LNCAP (cell line): ENCODE measurements at regions not wholly inside any gene's neighbourhood (a gene's known extent, or its start where the extent isn't known, plus 50 kb on each side); places are given as distances from the start of the nearest gene placed in this dataset.

Source experiments
- TF ChIP-seq, protein P1 (sequence below): fragments of 450-650 bp; IDR thresholded peaks from 2 replicates; pipeline ENCODE4 v1.5.1; 2017; ENCODE audit warnings: mild to moderate bottlenecking

DNA sequence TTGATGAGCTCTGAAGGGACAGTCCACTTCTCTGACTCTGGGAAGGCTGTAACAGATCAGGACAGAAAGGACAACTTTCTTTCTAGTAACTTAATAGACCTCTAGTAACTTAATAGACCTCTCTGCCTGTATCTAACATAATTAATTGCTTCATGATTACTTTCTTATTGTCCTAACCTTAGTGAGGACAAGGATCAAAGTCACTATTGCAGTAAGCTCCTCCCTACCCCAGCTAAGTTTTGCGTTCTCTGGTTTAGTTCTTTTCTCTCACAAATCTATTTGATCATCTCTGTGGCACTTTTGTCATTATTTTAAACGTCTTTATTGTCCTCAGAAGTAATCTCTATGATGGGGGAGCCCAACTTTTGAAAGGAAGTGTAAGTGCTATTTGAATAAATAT, 125.5 kb upstream of the UGP2 start:
- TF ChIP-seq, protein P1, sequence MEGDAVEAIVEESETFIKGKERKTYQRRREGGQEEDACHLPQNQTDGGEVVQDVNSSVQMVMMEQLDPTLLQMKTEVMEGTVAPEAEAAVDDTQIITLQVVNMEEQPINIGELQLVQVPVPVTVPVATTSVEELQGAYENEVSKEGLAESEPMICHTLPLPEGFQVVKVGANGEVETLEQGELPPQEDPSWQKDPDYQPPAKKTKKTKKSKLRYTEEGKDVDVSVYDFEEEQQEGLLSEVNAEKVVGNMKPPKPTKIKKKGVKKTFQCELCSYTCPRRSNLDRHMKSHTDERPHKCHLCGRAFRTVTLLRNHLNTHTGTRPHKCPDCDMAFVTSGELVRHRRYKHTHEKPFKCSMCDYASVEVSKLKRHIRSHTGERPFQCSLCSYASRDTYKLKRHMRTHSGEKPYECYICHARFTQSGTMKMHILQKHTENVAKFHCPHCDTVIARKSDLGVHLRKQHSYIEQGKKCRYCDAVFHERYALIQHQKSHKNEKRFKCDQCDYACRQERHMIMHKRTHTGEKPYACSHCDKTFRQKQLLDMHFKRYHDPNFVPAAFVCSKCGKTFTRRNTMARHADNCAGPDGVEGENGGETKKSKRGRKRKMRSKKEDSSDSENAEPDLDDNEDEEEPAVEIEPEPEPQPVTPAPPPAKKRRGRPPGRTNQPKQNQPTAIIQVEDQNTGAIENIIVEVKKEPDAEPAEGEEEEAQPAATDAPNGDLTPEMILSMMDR: no peak

DNA sequence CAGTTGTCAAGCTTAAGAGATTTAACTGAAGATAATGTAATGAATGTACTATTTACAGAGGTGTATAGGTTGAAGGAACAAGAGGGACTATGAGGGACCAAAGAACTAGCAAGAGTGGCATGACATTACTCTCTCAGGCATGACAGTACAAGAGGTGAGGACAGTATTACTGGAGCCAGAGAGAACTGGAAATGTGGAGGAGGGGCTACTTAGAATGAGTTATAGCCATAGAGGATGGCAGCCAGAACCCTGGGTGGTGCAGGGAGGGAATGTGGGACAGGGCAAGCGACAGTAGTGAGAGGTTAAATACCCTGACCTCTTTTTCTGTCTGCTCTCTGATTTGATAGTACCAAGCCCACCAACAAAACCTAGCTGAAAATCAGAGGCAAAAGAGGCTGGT, 122.6 kb upstream of the UGP2 start:
- TF ChIP-seq, protein P1: no peak

DNA sequence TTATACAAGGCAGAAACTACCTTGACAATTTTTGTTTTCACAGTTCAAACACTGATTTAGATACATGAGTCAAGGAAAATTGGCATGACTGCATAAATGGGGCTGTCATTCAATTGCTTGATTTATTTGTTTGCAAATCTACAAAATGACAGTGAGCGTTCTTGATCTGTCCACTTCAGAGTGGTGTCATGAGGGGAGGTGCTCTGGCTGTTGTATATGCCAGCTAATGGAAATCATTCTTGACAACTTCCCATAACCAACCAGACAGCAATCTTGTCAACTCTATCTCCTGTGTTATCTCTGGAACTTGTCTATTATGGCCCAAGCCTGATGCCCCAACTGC, 120.6 kb upstream of the UGP2 start:
- TF ChIP-seq, protein P1: no peak

DNA sequence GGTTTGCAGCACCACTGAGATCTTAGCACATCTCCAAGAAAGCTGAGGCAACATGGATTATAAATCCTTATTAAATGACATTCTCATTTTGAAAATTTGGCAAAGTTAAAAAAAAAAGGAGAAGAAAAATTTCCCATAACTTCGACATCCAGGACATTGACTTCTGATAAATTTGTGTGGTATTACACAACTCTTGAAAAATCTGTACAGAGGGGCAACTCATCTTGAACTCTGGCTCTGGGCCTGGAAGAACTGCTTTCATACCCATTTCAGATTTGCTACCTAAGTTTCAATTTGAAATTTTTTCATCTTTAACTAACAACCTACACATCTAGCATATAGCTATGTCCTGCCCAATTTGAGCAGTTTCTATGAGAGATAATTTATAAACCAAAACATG, 118.0 kb upstream of the UGP2 start:
- TF ChIP-seq, protein P1: no peak

DNA sequence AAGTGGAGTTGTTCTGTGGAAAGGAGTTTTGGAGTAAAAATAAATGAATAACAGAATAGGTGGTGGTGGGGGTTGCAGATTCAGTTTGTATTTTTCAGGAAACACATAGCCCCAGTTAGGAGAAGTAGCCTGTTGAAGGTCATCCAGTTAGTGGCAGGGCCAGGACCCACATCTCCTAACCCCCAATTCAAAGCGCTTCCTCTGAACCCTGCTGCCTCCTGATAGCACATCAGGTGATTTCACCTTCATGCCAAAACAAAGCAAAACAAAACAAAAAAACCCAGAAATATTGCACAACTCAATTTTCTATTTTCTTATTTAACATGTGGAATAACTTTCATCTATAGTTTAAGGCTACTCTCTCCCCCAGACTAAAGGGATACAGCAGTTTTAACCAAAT, 112.3 kb upstream of the UGP2 start:
- TF ChIP-seq, protein P1: no peak

DNA sequence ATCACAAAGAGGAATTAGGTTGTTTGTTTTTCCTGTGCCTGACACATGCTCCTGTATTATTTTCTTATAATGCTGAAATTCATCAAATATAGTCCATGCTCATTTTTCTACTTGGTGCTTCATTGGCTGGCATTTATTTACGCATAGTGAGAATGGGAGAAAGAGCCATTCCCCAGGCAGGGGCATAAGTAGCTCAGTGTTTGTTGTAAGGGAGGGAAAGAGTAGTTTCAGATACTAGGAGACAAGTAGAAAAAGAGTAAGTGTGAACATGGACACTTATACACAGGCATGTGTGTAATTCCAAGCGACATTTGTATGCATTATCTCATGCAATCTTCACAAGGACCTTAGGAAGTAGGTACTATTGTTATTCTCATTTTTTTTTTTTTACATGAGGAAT, 111.9 kb upstream of the UGP2 start:
- TF ChIP-seq, protein P1: no peak

DNA sequence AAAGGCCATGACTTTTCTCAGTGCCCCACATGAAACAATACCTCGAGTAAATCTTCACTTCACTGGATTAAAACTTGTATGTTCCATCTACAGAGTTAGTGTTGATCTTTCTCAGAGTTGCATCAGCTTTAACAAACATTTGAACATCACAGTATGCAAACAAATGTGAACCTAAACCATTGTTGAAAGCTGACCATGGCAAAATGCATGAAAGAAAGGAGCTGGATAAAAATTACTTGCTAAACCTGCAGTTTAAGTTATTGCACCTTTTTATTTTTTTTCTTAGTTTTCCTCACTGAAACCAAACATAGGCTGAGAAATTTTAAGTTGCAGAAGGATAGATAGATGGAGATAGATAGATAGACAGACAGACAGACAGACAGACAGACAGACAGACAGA, 107.2 kb upstream of the UGP2 start:
- TF ChIP-seq, protein P1: no peak

DNA sequence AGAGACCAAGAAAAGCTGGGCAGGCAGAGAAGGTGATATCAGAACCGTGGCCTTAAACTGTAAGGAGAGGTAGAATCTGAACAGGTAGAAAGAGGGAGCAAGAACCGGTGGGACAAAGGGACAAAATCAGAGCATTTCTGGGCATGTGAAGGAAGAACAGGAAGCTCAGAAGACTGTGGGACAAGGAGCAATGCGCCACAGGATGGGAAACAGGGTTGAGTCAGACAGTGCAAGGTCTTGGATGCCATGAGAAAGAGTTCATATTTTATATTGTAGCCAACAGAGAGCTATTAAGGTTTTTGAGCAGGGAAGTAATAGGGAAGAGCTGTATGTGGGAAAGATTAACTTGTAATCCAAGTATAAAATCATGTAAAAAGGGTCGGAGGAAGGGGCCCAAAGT, 106.4 kb upstream of the UGP2 start:
- TF ChIP-seq, protein P1: no peak
